Stimulated activated naive B cell treated with anti-CD40 and anti-IgM and Interleukin-4, amounts not matched to agents 10 μg/mL and 1 μg/mL and 100 μg/mL, for 72 hours (primary cell): ENCODE measurements at regions not wholly inside any gene's neighbourhood (a gene's known extent, or its start where the extent isn't known, plus 50 kb on each side); places are given as distances from the start of the nearest gene placed in this dataset.
"Not testable (repeated sequence)": the region's sequence is repeated elsewhere in the genome, so short reads cannot be mapped to it uniquely, and the experiment has no call there.

Experiments used
- ATAC-seq, 2 donors: fragments of 150-1000 bp; cut with Tn5 transposase; replicated peaks; 2 replicates each; pipeline ENCODE4 v1.10.0; 2021; ENCODE audit warnings: moderate library complexity in 1 of 2
- DNase-seq: peaks from one replicate; pipeline ENCODE4 v3.0.0; 2021
- H3K27ac Mint-ChIP-seq: one replicate; pipeline ENCODE4 v1.8.0; 2022; ENCODE audit warnings: mild to moderate bottlenecking, mixed read lengths
- H3K27me3 Mint-ChIP-seq, 2 donors: one replicate each; pipeline ENCODE4 v1.8.0; 2022; ENCODE audit warnings: mixed read lengths in 2 of 2
- H3K36me3 Mint-ChIP-seq, 2 donors: one replicate each; pipeline ENCODE4 v1.8.0; 2022; ENCODE audit warnings: mixed read lengths in 2 of 2, mild to moderate bottlenecking in 1 of 2
- H3K4me1 Mint-ChIP-seq, 2 donors: one replicate each; pipeline ENCODE4 v1.8.0; 2022; ENCODE audit warnings: mixed read lengths in 2 of 2, mild to moderate bottlenecking in 1 of 2
- H3K4me3 Mint-ChIP-seq, 2 donors: one replicate each; pipeline ENCODE4 v1.8.0; 2022; ENCODE audit warnings: mild to moderate bottlenecking in 2 of 2, mixed read lengths in 2 of 2, moderate library complexity in 1 of 2
- H3K9me3 Mint-ChIP-seq, 2 donors: one replicate each; pipeline ENCODE4 v1.8.0; 2022; ENCODE audit warnings: mixed read lengths in 2 of 2, mild to moderate bottlenecking in 1 of 2

DNA sequence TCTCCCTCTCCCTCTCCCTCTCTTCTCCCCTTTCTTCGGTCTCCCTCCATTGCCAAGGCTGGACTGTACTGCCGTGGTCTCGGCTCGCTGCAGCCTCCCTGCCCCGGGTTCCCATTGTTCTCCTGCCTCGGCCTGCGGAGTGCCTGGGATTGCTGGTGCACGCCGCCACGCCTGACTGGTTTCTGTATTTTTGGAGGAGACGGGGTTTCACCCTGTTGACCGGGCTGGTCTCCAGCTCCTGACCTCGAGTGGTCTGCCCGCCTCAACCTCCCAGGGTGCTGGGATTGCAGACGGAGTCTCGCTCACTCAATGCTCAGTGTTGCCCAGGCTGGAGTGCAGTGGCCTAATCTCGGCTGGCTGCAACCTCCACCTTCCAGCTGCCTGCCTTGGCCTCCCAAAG lies 59.0 kb upstream of the PARP8 start:
- not testable (repeated sequence) for H3K4me3 Mint-ChIP-seq, H3K9me3 Mint-ChIP-seq, ATAC-seq, H3K27me3 Mint-ChIP-seq, H3K36me3 Mint-ChIP-seq, DNase-seq, H3K27ac Mint-ChIP-seq
- H3K4me1 Mint-ChIP-seq, result peaks cover 6 to 12% of the 10 kb centered on the region in 2 donors

DNA sequence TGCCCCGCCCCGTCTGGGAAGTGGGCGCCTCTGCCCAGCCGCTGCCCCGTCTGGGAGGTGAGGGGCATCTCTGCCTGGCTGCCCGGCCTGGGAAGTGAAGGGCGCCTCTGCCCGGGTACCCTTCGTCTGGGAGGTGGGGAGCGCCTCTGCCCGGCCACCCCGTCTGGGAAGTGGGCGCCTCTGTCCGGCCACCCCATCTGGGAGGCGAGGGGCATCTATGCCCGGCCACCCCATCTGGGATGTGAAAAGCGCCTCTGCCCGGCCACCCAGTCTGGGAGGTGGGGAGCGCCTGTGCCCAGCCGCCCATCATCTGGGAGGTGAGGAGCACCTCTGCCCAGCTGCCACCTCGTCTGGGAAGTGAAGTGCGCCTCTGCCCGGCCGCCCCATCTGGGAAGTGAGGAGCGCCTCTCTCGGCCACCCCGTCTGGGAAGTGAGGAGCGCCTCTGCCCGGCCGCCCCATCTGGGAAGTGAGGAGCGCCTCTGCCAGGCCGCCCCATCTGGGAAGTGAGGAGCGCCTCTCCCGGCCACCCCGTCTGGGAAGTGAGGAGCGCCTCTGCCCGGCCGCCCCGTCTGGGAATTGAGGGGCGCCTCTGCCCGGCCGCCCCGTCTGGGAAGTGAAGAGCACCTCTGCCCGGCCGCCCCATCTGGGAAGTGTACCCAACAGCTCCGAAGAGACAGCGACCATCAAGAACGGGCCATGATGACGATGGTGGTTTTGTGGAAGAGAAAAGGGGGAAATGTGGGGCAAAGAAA lies 58.3 kb upstream of the PARP8 start:
- not testable (repeated sequence) for H3K9me3 Mint-ChIP-seq, DNase-seq, H3K27ac Mint-ChIP-seq, H3K27me3 Mint-ChIP-seq, H3K4me3 Mint-ChIP-seq, H3K36me3 Mint-ChIP-seq, ATAC-seq
- H3K4me1 Mint-ChIP-seq, result peaks cover 13 to 19% of the 10 kb centered on the region in 2 donors

DNA sequence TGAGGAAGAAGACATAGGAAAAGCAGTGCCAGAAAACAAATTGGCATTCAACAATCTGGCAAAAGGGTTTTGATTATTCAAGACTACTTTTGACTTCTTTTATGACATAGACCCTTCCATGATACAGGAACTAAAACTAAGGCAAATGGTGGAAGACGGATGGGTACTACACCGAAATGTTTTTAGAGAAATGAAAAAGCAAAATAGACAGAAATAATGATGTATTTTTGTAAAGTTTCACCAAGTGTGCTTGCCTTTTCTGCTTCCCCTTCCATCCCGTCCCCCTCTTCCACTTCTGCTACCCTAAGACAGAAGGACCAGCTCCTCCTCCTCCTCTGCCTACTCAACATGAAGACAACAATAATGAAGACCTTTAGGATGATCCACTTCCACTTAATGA lies 53.4 kb upstream of the PARP8 start:
- not testable (repeated sequence) for H3K27me3 Mint-ChIP-seq, H3K36me3 Mint-ChIP-seq, H3K9me3 Mint-ChIP-seq, H3K4me3 Mint-ChIP-seq
- Mint-ChIP-seq H3K4me1 (peaks cover 13 to 28% of the 10 kb centered on the region in 2 donors), H3K27ac (peak overlapping the region; percentile 33)
- DNase-seq (peak; percentile 23), ATAC-seq (peak; percentile 53 to 64)
